IPS-NIHi7 (cell line): ENCODE measurements at regions not wholly inside any gene's neighbourhood (a gene's known extent, or its start where the extent isn't known, plus 50 kb on each side); places are given as distances from the start of the nearest gene placed in this dataset.

Experiments
- DNase-seq: peaks from one replicate; pipeline ENCODE4 v3.0.0; 2012; ENCODE audit warnings: mixed read lengths; ENCODE audit errors: extremely low spot score

GRCh38 chr15:95281470-95281869, 1049.0 kb upstream of the NR2F2 start:
- DNase-seq: no peak

GRCh38 chr15:95284492-95284891, 1046.0 kb upstream of the NR2F2 start:
- no peak for DNase-seq

- no peak for DNase-seq
These were observed 1045.5 kb upstream of the NR2F2 start for GRCh38 chr15:95284933-95285421.

- DNase-seq: no peak
These were observed 1044.1 kb upstream of the NR2F2 start for GRCh38 chr15:95286352-95286880.

GRCh38 chr15:95287720-95288103, 1042.8 kb upstream of the NR2F2 start:
- DNase-seq: no peak

GRCh38 chr15:95288626-95289025, 1041.9 kb upstream of the NR2F2 start:
- DNase-seq: no peak

GRCh38 chr15:95290176-95290974, 1040.1 kb upstream of the NR2F2 start:
- DNase-seq: no peak

- DNase-seq: peak; percentile 37
These were observed 1038.5 kb upstream of the NR2F2 start for GRCh38 chr15:95291898-95292472.

- no peak for DNase-seq
These were observed 1037.6 kb upstream of the NR2F2 start for GRCh38 chr15:95292785-95293450.

GRCh38 chr15:95293456-95294031, 1037.0 kb upstream of the NR2F2 start:
- DNase-seq: no peak

- no peak for DNase-seq
These were observed 1035.1 kb upstream of the NR2F2 start for GRCh38 chr15:95295363-95295762.

GRCh38 chr15:95295896-95296625, 1034.4 kb upstream of the NR2F2 start:
- DNase-seq: no peak

GRCh38 chr15:95296643-95297042, 1033.9 kb upstream of the NR2F2 start:
- DNase-seq: no peak

- no peak for DNase-seq
These were observed 1031.8 kb upstream of the NR2F2 start for GRCh38 chr15:95298729-95299128.

- DNase-seq: no peak
These were observed 1029.5 kb upstream of the NR2F2 start for GRCh38 chr15:95300958-95301357.

- DNase-seq: no peak
These were observed 1028.3 kb upstream of the NR2F2 start for GRCh38 chr15:95302206-95302605.

GRCh38 chr15:95302809-95303208, 1027.7 kb upstream of the NR2F2 start:
- no peak for DNase-seq

GRCh38 chr15:95303713-95304112, 1026.8 kb upstream of the NR2F2 start:
- DNase-seq: no peak

- no peak for DNase-seq
These were observed 1026.2 kb upstream of the NR2F2 start for GRCh38 chr15:95304151-95304946.

GRCh38 chr15:95304947-95305400, 1025.5 kb upstream of the NR2F2 start:
- DNase-seq: no peak

GRCh38 chr15:95307115-95307514, 1023.4 kb upstream of the NR2F2 start:
- DNase-seq: no peak
